Common myeloid progenitor, CD34-positive (primary cell): ENCODE measurements at regions not wholly inside any gene's neighbourhood (a gene's known extent, or its start where the extent isn't known, plus 50 kb on each side); places are given as distances from the start of the nearest gene placed in this dataset.

ENCODE experiments used
- CTCF ChIA-PET: fragments of 350-600 bp; sonication (Branson Sonifier 250); formaldehyde crosslinking; loops from one replicate; lab custom pipeline; 2021; ENCODE audit warnings: antibody characterized with exemption; lab: Charles Lee
- POLR2A ChIA-PET: fragments of 350-600 bp; sonication (Branson Sonifier 250); formaldehyde crosslinking; loops from one replicate; lab custom pipeline; 2021; ENCODE audit warnings: antibody characterized with exemption; lab: Charles Lee
- DNase-seq, 3 donors: peaks; one replicate each; pipeline versions ENCODE4 v3.0.0 to v3.0.0-alpha.2; 2013
- H3K27ac ChIP-seq, 2 experiments: 1 replicate in 1 of 2; 2 replicates in 1 of 2; pipeline ENCODE4 v1.7.0; 2013; ENCODE audit warnings: inconsistent platforms in 2 of 2, low read length in 2 of 2, mild to moderate bottlenecking in 2 of 2, low read depth in 1 of 2, moderate library complexity in 1 of 2; ENCODE audit not compliant: severe bottlenecking in 2 of 2, insufficient read depth in 1 of 2, poor library complexity in 1 of 2
- H3K27me3 ChIP-seq, 5 experiments: replicated peaks in 2 of 5; 1 replicate in 3 of 5; 2 replicates in 2 of 5; pipeline versions ENCODE4 v1.6.1 to v1.7.0; 2013; ENCODE audit warnings: low read length in 4 of 5, mild to moderate bottlenecking in 2 of 5, moderate library complexity in 2 of 5, inconsistent platforms in 1 of 5; ENCODE audit not compliant: insufficient read depth in 5 of 5, control insufficient read depth in 4 of 5
- H3K36me3 ChIP-seq, 4 experiments: 1 replicate in 2 of 4; 2 replicates in 2 of 4; pipeline versions ENCODE4 v1.6.1 to v1.7.0; 2013; ENCODE audit warnings: low read length in 3 of 4, control low read depth in 1 of 4, mild to moderate bottlenecking in 1 of 4; ENCODE audit not compliant: control insufficient read depth in 4 of 4, insufficient read depth in 4 of 4
- H3K4me1 ChIP-seq, 4 experiments: 1 replicate in 3 of 4; 2 replicates in 1 of 4; pipeline versions ENCODE4 v1.6.1 to v1.7.1; 2013; ENCODE audit warnings: low read length in 3 of 4, mild to moderate bottlenecking in 3 of 4, control low read depth in 1 of 4, inconsistent platforms in 1 of 4, moderate library complexity in 1 of 4; ENCODE audit not compliant: control insufficient read depth in 4 of 4, insufficient read depth in 4 of 4; ENCODE audit errors: control extremely low read depth in 1 of 4
- H3K4me3 ChIP-seq, 7 experiments: 1 replicate in 4 of 7; 2 replicates in 3 of 7; pipeline versions ENCODE4 v1.5.1 to v1.7.0; 2013; ENCODE audit warnings: mild to moderate bottlenecking in 7 of 7, low read length in 6 of 7, moderate library complexity in 6 of 7, inconsistent platforms in 2 of 7, low read depth in 2 of 7, control low read depth in 1 of 7; ENCODE audit not compliant: insufficient read depth in 4 of 7, control insufficient read depth in 1 of 7; ENCODE audit errors: extremely low read depth in 1 of 7
- H3K9me3 ChIP-seq, 5 experiments: 1 replicate in 4 of 5; 2 replicates in 1 of 5; pipeline versions ENCODE4 v1.6.1 to v1.7.1; 2013; ENCODE audit warnings: low read length in 4 of 5, mild to moderate bottlenecking in 2 of 5, inconsistent platforms in 1 of 5, low read depth in 1 of 5, moderate library complexity in 1 of 5; ENCODE audit not compliant: control insufficient read depth in 4 of 5, insufficient read depth in 2 of 5; ENCODE audit errors: control extremely low read depth in 1 of 5
- WGBS: methylation state at CpG from one replicate; pipeline ENCODE4 v1.1.5; 2013; ENCODE audit not compliant: insufficient coverage; 5-methylcytosine and 5-hydroxymethylcytosine counted together

DNA sequence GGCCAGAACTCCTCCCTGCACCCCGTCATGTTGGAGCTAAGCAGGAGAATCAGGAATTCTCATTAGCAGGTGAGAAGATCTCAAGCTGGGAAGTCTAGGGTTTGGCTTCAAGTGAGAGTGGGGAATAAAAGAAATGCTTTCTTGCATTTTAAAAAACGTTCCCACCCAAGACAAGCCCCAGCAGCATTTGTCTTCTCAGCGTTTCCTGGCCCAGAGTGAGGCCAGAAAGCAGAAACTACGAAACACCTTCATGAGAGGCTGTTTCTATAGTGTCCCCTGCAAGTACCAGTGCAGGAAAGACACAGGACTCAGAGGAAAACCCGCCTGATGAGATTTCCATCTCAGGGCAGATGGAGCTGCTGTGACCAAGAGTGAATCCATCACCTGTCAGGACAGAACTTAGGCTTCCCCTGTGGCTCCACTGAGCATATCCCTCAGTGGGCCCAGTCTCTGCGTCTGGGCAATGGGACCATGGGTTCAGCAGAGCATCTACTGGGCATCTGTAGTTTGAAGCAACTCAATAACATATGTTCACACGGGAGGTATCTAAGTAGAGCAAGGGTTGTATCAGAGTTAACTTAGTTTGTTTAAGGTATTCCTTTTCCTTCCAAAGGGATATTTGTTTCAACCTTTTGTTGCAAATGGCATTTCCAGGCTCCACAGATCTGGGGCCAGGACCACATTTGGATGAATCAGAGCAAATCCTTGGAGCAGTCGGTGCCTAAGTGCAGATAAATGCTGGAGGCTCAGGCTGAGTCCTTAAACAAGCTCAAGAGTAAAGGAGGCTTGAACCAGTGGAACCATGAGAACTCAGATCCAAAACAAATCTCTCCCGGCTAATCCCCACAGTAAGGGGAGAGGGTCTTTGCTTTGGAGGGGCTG lies 548.3 kb downstream of the MIAT start:
- Histone ChIP-seq H3K4me3 (no peak overlapping the region), H3K27me3 (peaks cover 0 to 43% (median 10%) of the 10 kb centered on the region in 5 experiments), H3K27ac (no peak overlapping the region), H3K9me3 (no peaks in the 10 kb centered on the region), H3K36me3 (no peaks in the 10 kb centered on the region), H3K4me1 (no peaks in the 10 kb centered on the region)
- CTCF ChIA-PET: no interaction called here
- WGBS: 67% methylated on average over 7 of the region's 9 CpGs
- no peak for DNase-seq
- POLR2A ChIA-PET: no interaction called here

- H3K27ac ChIP-seq: no peak overlapping the region
- no peaks in the 10 kb centered on the region for H3K9me3 ChIP-seq
- H3K27me3 ChIP-seq: peaks cover 3 to 52% (median 15%) of the 10 kb centered on the region in 5 experiments
- CTCF ChIA-PET: interaction anchor here (0.9 kb wide), 1 partner anchor 8 kb away, joined by 3 read pairs; no protein-coding TSS in a partner anchor
- POLR2A ChIA-PET: interaction anchor here (0.5 kb wide), 1 partner anchor 14 kb away, joined by 3 read pairs; no protein-coding TSS in a partner anchor
- H3K36me3 ChIP-seq: no peaks in the 10 kb centered on the region
- no peak for DNase-seq
- H3K4me3 ChIP-seq: no peak overlapping the region
- 95% methylated on average over 2 of the region's 4 CpGs for WGBS
- H3K4me1 ChIP-seq: no peaks in the 10 kb centered on the region
These were observed 549.2 kb downstream of the MIAT start for GRCh38 chr22:27206374-27207133.

- CTCF ChIA-PET: interaction anchor here (0.9 kb wide), 1 partner anchor 9 kb away, joined by 3 read pairs; no protein-coding TSS in a partner anchor
- H3K27ac ChIP-seq: no peak overlapping the region
These were observed 549.9 kb downstream of the MIAT start for GRCh38 chr22:27207266-27207665.

GRCh38 chr22:27207907-27208306 lies 550.5 kb downstream of the MIAT start:
- Histone ChIP-seq H3K4me3 (no peak overlapping the region), H3K36me3 (no peaks in the 10 kb centered on the region), H3K4me1 (no peaks in the 10 kb centered on the region), H3K27ac (no peak overlapping the region), H3K9me3 (no peaks in the 10 kb centered on the region), H3K27me3 (peaks cover 3 to 56% (median 14%) of the 10 kb centered on the region in 5 experiments)
- no peak for DNase-seq
- CTCF ChIA-PET: no interaction called here
- 78% methylated on average over 4 of the region's 4 CpGs for WGBS
- POLR2A ChIA-PET: no interaction called here

More at GRCh38 chr22:27207266-27207665, 549.9 kb downstream of the MIAT start:
- Histone ChIP-seq H3K4me3 (no peak overlapping the region), H3K27me3 (peaks cover 3 to 56% (median 13%) of the 10 kb centered on the region in 5 experiments), H3K36me3 (no peaks in the 10 kb centered on the region), H3K9me3 (no peaks in the 10 kb centered on the region), H3K4me1 (no peaks in the 10 kb centered on the region)
- 63% methylated on average over 5 of the region's 5 CpGs for WGBS
- DNase-seq: no peak
- POLR2A ChIA-PET: interaction anchor here (0.5 kb wide), 1 partner anchor 13 kb away, joined by 3 read pairs; no protein-coding TSS in a partner anchor

GRCh38 chr22:27210111-27210730 lies 552.8 kb downstream of the MIAT start:
- CTCF ChIA-PET: interaction anchor here (0.7 kb wide), 1 partner anchor 112 kb away, joined by 3 read pairs; no protein-coding TSS in a partner anchor

GRCh38 chr22:27212102-27212501 lies 554.7 kb downstream of the MIAT start:
- CTCF ChIA-PET: no interaction called here
- peaks cover 0 to 44% (median 15%) of the 10 kb centered on the region in 5 experiments for H3K27me3 ChIP-seq
- POLR2A ChIA-PET: no interaction called here
- H3K4me1 ChIP-seq: no peaks in the 10 kb centered on the region
- H3K4me3 ChIP-seq: no peak overlapping the region
- no peak for DNase-seq
- H3K27ac ChIP-seq: no peak overlapping the region
- WGBS: 7% methylated on average over 3 of the region's 4 CpGs
- no peaks in the 10 kb centered on the region for H3K36me3 ChIP-seq
- peaks cover 0 to 4% (median 0%) of the 10 kb centered on the region in 5 experiments for H3K9me3 ChIP-seq

More at GRCh38 chr22:27210111-27210730, 552.8 kb downstream of the MIAT start:
- Histone ChIP-seq H3K4me3 (no peak overlapping the region), H3K9me3 (peaks cover 0 to 4% (median 0%) of the 10 kb centered on the region in 5 experiments), H3K4me1 (no peaks in the 10 kb centered on the region), H3K36me3 (no peaks in the 10 kb centered on the region), H3K27me3 (peaks cover 0 to 48% (median 17%) of the 10 kb centered on the region in 5 experiments), H3K27ac (no peak overlapping the region)
- no peak for DNase-seq
- 81% methylated on average over 7 of the region's 10 CpGs for WGBS
- POLR2A ChIA-PET: no interaction called here
